BLaER1 (cell line): ENCODE measurements at regions not wholly inside any gene's neighbourhood (a gene's known extent, or its start where the extent isn't known, plus 50 kb on each side); places are given as distances from the start of the nearest gene placed in this dataset.

Experiments used
- H3K27ac ChIP-seq: shearing (Covaris generic); formaldehyde crosslinking; 2 replicates; pipeline ENCODE4 v1.8.1; 2022
- H3K27me3 ChIP-seq: shearing (Covaris generic); formaldehyde crosslinking; 2 replicates; pipeline ENCODE4 v1.8.1; 2022
- H3K36me3 ChIP-seq: shearing (Covaris generic); formaldehyde crosslinking; 2 replicates; pipeline ENCODE4 v1.8.1; 2022
- H3K4me1 ChIP-seq: shearing (Covaris generic); formaldehyde crosslinking; 2 replicates; pipeline ENCODE4 v1.8.1; 2022
- H3K4me2 ChIP-seq: shearing (Covaris generic); formaldehyde crosslinking; 2 replicates; pipeline ENCODE4 v1.8.1; 2022
- H3K4me3 ChIP-seq: shearing (Covaris generic); formaldehyde crosslinking; 2 replicates; pipeline ENCODE4 v1.8.1; 2022
- H3K9ac ChIP-seq: shearing (Covaris generic); formaldehyde crosslinking; 2 replicates; pipeline ENCODE4 v1.8.1; 2022
- H3K9me3 ChIP-seq: shearing (Covaris generic); formaldehyde crosslinking; 2 replicates; pipeline ENCODE4 v1.8.1; 2022
- H4K20me1 ChIP-seq: shearing (Covaris generic); formaldehyde crosslinking; 2 replicates; pipeline ENCODE4 v1.8.1; 2022
- Cebpa-rat ChIP-seq: shearing (Covaris generic); IDR thresholded peaks from 2 replicates; pipeline ENCODE4 v1.8.1; 2022

DNA sequence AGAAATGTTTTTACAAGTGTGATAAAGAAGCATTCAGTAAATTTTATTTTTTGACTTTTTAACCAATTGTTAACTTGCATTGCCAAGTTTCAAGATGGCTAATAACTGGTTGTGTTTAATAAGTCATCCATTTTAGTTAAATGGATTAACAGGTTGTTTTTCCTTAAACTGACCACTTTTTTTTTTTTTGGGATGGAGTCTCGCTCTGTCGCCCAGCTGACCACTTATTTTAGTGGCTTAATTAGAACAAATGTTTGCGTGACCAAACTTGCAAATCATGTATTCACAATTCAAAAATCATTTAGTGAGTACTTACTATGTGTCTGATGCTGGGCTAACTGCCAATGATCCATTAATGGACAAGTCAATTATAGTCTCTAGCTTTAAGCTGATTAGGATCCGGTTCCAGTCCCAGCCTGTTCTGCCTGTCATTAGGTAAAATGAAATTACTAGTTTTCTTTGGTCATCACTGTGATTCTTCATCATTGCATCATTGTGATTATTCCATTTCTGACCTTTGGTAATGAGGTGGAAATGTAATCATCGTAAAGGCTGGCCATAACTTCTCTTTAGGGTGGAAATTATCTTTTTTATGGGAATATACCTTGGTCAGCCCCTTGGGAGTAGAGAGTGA lies 729.2 kb upstream of the MARCKS start:
- H3K9ac ChIP-seq, result no peak overlapping the region
- no peak for TF ChIP-seq Cebpa-rat
- H3K27me3 ChIP-seq, result no peaks in the 10 kb centered on the region
- H4K20me1 ChIP-seq, result no peaks in the 10 kb centered on the region
- H3K36me3 ChIP-seq, result no peaks in the 10 kb centered on the region
- no peak overlapping the region for H3K27ac ChIP-seq
- no peaks in the 10 kb centered on the region for H3K4me1 ChIP-seq
- H3K9me3 ChIP-seq, result no peaks in the 10 kb centered on the region
- no peak overlapping the region for H3K4me3 ChIP-seq
- no peak overlapping the region for H3K4me2 ChIP-seq

GRCh38 chr6:113128661-113129060 lies 728.5 kb upstream of the MARCKS start:
- Histone ChIP-seq H3K9ac (no peak overlapping the region), H3K4me3 (no peak overlapping the region), H3K4me1 (no peaks in the 10 kb centered on the region), H3K9me3 (no peaks in the 10 kb centered on the region), H3K36me3 (no peaks in the 10 kb centered on the region), H3K27ac (no peak overlapping the region), H3K27me3 (no peaks in the 10 kb centered on the region), H3K4me2 (no peak overlapping the region), H4K20me1 (no peaks in the 10 kb centered on the region)
- no peak for TF ChIP-seq Cebpa-rat

DNA sequence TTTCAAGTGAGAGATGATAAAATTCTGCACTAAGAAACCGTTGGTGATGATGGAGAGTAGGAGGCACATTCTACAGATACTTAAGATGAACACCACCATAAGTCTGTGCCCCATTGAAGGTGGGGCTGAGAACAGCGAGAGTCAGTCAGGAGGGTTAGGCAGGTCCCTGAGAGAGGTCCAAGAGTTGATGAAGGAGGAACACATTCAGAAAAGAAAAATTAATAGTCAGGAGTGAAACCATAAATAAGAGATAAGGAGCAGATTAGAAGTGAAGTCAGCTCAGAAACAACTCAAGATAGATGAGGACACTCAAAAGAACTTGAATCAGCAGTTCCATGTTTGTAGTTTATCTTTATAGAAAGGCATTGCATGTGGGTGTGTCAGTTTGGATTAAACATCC lies 727.2 kb upstream of the MARCKS start:
- Histone ChIP-seq H4K20me1 (no peaks in the 10 kb centered on the region), H3K36me3 (no peaks in the 10 kb centered on the region), H3K4me1 (no peaks in the 10 kb centered on the region), H3K4me3 (no peak overlapping the region), H3K9ac (no peak overlapping the region), H3K4me2 (no peak overlapping the region), H3K27me3 (no peaks in the 10 kb centered on the region), H3K27ac (no peak overlapping the region), H3K9me3 (no peaks in the 10 kb centered on the region)
- TF ChIP-seq Cebpa-rat, result no peak

DNA sequence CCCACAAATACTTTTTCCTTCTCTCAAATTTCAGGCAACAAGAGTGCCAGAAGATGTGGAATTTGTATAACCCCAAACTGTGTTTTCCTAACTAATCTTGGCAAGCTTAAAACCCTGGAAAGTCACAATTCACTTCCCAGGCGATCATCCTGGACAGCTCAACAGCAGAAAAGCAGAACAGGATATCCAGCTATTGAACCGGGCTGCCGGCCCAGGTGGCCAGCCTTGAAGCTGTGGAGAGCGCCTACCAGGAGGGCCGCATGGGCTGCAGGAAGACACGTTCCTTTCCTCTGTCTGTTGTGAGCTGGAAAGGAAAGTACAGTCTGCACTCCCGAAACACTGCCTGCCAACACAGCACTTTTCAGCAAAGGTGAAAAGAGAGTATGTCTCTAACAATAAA lies 719.7 kb upstream of the MARCKS start:
- no peaks in the 10 kb centered on the region for H3K36me3 ChIP-seq
- H4K20me1 ChIP-seq, result no peaks in the 10 kb centered on the region
- no peaks in the 10 kb centered on the region for H3K9me3 ChIP-seq
- no peak overlapping the region for H3K4me3 ChIP-seq
- H3K27me3 ChIP-seq, result no peaks in the 10 kb centered on the region
- no peak overlapping the region for H3K4me2 ChIP-seq
- H3K4me1 ChIP-seq, result no peaks in the 10 kb centered on the region
- no peak for TF ChIP-seq Cebpa-rat
- no peak overlapping the region for H3K9ac ChIP-seq
- no peak overlapping the region for H3K27ac ChIP-seq

GRCh38 chr6:113140721-113141120 lies 716.4 kb upstream of the MARCKS start:
- Histone ChIP-seq H3K9ac (no peak overlapping the region), H4K20me1 (no peaks in the 10 kb centered on the region), H3K9me3 (no peaks in the 10 kb centered on the region), H3K27ac (no peak overlapping the region), H3K27me3 (no peaks in the 10 kb centered on the region), H3K4me1 (no peaks in the 10 kb centered on the region), H3K4me2 (no peak overlapping the region), H3K4me3 (no peak overlapping the region), H3K36me3 (no peaks in the 10 kb centered on the region)
- no peak for TF ChIP-seq Cebpa-rat

DNA sequence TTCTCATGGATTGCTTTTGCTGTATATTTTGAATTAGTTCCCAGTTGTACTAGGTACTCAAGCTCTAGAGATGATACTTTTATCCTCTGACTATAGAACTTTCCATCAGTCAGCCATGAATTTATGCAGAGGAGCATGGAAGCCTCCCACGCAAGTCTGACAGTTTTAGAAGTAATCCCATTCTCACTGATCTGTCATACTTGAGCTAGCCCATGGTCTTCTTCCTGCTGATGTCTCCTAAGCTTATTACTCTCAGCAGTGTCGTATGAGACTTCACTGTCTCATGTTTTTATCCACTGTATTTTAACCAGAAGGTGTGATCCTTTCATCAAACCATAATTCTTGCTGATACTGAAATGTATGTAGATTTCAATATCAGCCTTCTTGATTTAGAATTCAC lies 715.2 kb upstream of the MARCKS start:
- Histone ChIP-seq H3K36me3 (no peaks in the 10 kb centered on the region), H3K9me3 (no peaks in the 10 kb centered on the region)

GRCh38 chr6:113142671-113143174 lies 714.4 kb upstream of the MARCKS start:
- no peaks in the 10 kb centered on the region for H3K9me3 ChIP-seq
- H3K4me2 ChIP-seq, result no peak overlapping the region
- H3K27me3 ChIP-seq, result no peaks in the 10 kb centered on the region
- H3K36me3 ChIP-seq, result no peaks in the 10 kb centered on the region
- no peak overlapping the region for H3K9ac ChIP-seq
- TF ChIP-seq Cebpa-rat, result no peak
- H3K4me3 ChIP-seq, result no peak overlapping the region
- no peaks in the 10 kb centered on the region for H4K20me1 ChIP-seq
- no peak overlapping the region for H3K27ac ChIP-seq
- H3K4me1 ChIP-seq, result no peaks in the 10 kb centered on the region

More for the DNA sequence above, 715.2 kb upstream of the MARCKS start:
- Histone ChIP-seq H3K27ac (no peak overlapping the region), H3K4me3 (no peak overlapping the region), H3K4me2 (no peak overlapping the region), H4K20me1 (no peaks in the 10 kb centered on the region), H3K27me3 (no peaks in the 10 kb centered on the region), H3K4me1 (no peaks in the 10 kb centered on the region), H3K9ac (no peak overlapping the region)
- TF ChIP-seq Cebpa-rat, result no peak

GRCh38 chr6:113143206-113143605 lies 713.9 kb upstream of the MARCKS start:
- H3K9me3 ChIP-seq, result no peaks in the 10 kb centered on the region
- no peaks in the 10 kb centered on the region for H3K36me3 ChIP-seq
- no peak overlapping the region for H3K9ac ChIP-seq
- H3K27ac ChIP-seq, result no peak overlapping the region
- no peaks in the 10 kb centered on the region for H3K27me3 ChIP-seq
- H3K4me1 ChIP-seq, result no peaks in the 10 kb centered on the region
- TF ChIP-seq Cebpa-rat, result no peak
- no peaks in the 10 kb centered on the region for H4K20me1 ChIP-seq
- no peak overlapping the region for H3K4me3 ChIP-seq
- no peak overlapping the region for H3K4me2 ChIP-seq

- H3K27me3 ChIP-seq, result no peaks in the 10 kb centered on the region
- no peaks in the 10 kb centered on the region for H3K36me3 ChIP-seq
- H3K27ac ChIP-seq, result no peak overlapping the region
- no peaks in the 10 kb centered on the region for H3K4me1 ChIP-seq
- no peaks in the 10 kb centered on the region for H3K9me3 ChIP-seq
- TF ChIP-seq Cebpa-rat, result no peak
- no peaks in the 10 kb centered on the region for H4K20me1 ChIP-seq
- H3K4me2 ChIP-seq, result no peak overlapping the region
- no peak overlapping the region for H3K4me3 ChIP-seq
- H3K9ac ChIP-seq, result no peak overlapping the region
Observed at GRCh38 chr6:113144117-113144516, 713.0 kb upstream of the MARCKS start.

DNA sequence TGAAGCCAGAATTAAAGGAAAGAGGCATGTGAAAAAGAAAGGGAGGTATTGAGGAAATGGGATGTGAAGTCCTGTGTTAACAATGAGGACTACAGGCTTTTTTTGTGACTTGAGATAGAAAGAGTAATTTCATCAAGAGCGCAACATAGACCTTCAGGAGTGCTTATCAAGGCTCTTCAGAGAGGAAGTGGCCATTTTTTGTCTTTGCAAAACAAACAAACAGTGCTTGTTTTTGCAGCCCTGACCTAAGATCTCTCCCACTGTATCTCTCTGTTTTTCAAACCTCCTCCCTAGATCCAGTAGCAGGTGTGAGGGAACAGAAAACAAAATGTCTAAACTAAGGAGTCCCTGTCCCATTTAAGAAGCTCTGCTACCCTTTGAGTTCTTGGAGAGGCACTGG lies 710.3 kb upstream of the MARCKS start:
- Histone ChIP-seq H3K36me3 (no peaks in the 10 kb centered on the region), H3K9me3 (no peaks in the 10 kb centered on the region), H3K4me3 (no peak overlapping the region), H3K4me1 (no peaks in the 10 kb centered on the region), H3K27ac (no peak overlapping the region), H3K9ac (no peak overlapping the region), H3K27me3 (no peaks in the 10 kb centered on the region), H4K20me1 (no peaks in the 10 kb centered on the region), H3K4me2 (no peak overlapping the region)
- TF ChIP-seq Cebpa-rat, result no peak

- Histone ChIP-seq H3K27ac (no peak overlapping the region), H3K4me3 (no peak overlapping the region), H3K4me2 (no peak overlapping the region), H4K20me1 (no peaks in the 10 kb centered on the region), H3K36me3 (no peaks in the 10 kb centered on the region), H3K4me1 (no peaks in the 10 kb centered on the region), H3K9ac (no peak overlapping the region), H3K27me3 (no peaks in the 10 kb centered on the region), H3K9me3 (no peaks in the 10 kb centered on the region)
- TF ChIP-seq Cebpa-rat, result no peak
Observed at GRCh38 chr6:113147544-113147943, 709.6 kb upstream of the MARCKS start.
